NCI-H128 (cell line): ENCODE measurements at regions not wholly inside any gene's neighbourhood (a gene's known extent, or its start where the extent isn't known, plus 50 kb on each side); places are given as distances from the start of the nearest gene placed in this dataset.

ENCODE experiments used
- DNase-seq: peaks from one replicate; lab custom pipeline; 2025; ENCODE audit not compliant: unreplicated experiment; lab: John Stamatoyannopoulos, UW

DNA sequence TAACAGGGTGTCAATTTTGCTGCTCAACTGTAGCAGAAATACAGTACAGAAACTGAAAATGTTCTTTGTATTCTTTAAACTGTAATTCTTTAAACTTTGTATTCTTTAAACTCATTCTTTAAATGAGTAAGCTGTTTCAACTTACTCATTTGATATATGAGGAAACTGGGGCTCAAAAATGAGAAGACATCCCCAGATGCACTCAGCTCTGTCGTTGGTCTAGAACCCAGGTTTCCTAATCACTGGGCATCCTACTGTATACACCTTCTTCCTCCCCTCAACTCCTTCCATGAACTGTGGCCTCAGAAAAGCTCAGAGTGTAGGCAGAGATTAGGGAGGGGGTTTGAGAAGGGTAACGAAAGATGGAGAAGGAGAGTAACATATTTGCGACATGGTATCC lies 136.5 kb upstream of the MAST4 start:
- DNase-seq = no peak

DNA sequence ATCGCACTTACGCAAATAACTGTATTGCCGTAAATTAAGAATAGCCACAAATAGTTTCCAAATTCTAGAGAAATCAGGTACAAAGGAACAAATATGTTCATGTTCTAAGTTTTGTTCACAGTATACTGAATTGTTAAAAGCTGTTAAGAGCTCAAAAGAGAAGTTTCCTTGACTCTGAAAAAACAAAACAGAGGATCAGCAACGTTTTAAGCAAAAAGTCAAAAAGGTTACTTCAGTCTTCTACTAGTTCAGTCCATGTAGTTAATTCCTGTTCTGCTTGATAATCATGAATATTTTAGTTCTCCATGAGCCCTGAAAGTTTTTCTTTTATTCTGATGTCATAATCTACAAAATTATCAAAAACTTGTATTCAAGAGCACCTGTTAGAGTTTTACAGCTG lies 128.6 kb upstream of the MAST4 start:
- DNase-seq = no peak

DNA sequence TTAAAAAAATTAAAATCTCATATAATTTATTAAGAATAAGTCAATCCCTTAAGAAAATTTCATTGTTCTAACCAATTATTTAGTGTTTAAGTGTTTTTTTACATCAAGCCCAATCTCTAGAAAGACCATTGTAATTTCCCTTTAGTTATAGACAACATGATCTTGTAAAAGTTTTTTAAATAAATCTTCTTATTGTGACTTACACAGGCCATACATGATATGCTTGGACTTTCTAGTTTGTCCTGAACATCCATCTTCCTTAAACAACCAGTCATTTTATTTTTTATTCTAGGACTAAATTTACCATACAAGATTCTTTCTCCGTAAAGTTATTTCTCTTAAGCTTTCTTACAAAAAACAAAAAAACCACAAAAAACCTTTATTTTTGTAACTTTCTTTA lies 126.5 kb upstream of the MAST4 start:
- DNase-seq = no peak

DNA sequence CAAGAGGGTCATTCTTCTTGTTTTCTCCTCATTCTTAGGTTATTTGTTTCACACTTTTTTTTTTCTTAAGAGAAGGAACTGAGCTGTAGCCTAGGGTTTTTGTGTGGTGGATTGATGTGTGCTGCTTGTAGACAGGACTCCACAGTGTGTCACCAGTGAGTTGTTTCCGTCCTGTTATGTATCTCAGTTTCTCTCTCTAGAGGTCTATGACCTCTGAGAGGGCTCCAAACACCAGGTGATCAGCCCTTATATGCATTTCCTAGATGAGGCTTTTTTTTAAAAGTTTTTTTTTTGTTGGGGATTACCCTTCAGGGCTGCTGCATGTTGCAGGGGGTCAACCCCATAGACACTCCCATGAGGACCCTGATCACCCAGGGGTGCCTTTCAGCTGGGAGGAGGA lies 124.2 kb upstream of the MAST4 start:
- no peak for DNase-seq

DNA sequence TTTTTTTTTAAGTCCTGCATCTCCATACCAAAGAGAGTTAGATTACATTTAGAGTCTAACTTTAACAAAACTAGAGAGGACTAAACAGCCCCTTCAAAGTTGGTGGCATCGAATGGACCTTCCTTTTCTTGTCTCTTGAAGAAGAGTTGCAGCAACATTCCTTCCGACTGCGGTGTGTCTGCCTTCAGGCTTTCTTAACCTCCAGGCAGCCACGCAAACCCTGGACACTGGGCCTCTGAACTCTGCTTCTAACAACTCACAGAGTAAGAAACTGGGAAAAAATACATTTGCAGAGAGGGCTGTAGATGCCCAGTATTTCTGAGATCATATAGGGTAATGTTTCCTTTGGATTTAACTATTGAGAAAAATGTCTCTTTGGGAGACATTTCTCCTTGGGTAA lies 120.5 kb upstream of the MAST4 start:
- DNase-seq = no peak

DNA sequence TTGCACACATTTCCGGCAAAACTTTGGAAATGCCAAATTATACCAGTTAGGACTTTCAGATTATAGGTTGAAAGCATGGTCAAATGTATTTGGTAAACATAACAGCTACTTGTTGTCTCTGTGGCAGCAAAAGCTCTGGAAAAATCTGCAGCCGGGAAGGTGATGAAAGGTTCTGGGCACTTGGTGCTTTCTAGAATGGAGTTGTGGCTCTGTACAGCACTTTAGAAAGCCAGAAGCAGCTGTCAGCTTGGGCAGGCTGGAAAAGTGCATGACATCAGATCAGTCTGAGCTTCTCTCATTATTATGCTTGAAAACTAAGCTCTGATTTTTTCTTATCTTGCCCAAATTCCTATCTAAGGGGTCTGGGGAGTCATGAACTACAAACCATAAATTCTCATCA lies 118.6 kb upstream of the MAST4 start:
- no peak for DNase-seq

DNA sequence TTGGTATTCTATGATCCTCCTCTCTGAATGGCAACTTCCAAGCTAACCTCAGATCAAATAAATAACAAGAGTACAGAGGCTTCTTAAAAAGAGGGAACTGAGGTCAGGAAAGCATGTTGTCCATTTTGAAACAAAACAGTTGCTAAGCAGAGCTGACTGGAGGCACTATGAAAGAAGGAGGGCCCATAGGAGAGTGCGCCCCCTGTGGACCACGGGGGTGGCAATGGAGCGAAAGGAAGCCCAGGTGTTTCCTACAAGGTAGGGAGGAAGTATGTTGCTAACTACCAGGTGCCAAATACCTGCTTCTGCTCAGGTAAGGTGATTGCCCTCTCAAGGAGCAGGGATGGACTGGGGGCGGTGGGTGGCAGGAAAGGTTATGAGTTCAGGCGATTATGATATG lies 101.8 kb upstream of the MAST4 start:
- DNase-seq = no peak

DNA sequence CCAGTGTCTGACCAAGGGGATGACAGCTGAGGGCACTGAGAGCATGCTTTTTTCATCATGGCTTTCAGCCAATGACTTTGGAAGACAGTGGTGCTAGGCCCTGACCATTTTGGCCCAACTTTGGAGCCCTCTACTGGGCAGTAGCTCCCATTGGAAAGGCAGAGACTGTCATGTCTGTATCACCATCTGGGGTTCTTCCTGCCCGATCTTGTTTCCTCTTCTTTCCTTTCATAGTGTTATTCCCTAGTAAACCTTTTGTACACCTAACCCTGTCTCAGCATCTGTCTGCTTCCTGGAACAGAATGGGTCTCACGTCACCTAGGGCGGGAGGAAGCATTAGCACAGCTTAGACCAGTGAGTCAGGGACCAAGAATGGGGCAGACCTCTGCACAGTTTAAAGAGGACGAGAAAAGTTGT lies 97.4 kb upstream of the MAST4 start:
- no peak for DNase-seq

DNA sequence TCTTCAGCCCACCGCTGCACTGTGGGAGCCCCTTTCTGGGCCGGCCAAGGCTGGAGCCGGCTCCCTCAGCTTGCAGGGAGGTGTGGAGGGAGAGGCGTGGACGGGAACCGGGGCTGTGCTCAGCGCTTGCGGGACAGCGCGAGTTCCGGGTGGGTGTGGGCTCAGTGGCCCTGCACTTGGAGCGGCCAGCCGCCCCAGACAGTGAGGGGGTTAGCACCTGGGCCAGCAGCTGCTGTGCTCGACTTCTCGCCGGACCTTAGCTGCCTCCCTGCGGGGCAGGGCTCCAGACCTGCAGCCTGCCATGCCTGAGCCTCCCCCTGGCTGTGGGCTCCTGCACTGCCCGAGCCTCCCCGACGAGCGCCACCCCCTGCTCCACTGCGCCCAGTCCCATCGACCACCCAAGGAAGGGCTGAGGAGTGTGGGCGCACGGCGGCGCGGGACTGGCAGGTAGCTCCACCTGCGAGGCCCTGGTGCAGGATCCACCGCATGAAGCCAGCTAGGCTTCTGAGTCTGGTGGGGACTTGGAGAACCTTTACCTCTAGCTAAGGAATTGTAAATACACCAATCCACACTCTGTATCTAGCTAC lies 92.9 kb upstream of the MAST4 start:
- DNase-seq = no peak

DNA sequence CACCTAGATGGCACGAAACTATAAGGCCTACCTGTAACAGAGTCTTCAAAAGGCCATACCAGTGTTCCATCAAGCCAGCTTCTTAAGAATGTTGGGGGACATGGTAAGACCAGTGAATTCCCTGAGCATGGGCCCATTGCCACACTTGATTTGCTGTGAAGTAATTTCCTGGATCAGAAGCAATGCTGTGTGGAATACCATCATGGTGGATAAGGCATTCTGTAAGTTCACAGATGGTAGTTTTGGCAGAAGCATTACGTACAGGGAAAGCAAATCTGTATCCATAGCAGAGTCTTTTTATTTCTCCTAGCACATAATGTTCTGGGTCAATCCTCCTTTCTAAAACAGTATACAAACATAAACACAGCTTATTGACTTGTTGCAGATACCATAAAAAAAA lies 89.1 kb upstream of the MAST4 start:
- DNase-seq = no peak

DNA sequence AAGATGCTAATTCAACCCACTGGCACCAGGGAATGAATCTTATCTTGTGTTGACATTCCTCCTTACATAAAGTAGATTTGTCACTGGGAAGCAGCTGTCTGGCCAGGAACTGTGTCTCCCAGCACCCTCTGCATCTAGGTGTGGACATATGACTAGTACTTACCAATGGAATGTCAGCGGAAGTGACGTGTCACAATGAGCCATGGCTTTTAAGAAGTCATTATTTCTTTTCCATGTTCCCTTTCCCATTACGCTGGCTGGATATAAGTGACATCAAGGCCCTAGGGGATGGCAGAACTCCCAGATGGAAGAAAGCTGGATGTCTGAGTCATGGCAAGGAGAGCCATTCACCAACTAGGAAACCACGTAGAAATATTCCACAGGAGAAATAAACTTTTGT lies 84.7 kb upstream of the MAST4 start:
- DNase-seq = no peak

DNA sequence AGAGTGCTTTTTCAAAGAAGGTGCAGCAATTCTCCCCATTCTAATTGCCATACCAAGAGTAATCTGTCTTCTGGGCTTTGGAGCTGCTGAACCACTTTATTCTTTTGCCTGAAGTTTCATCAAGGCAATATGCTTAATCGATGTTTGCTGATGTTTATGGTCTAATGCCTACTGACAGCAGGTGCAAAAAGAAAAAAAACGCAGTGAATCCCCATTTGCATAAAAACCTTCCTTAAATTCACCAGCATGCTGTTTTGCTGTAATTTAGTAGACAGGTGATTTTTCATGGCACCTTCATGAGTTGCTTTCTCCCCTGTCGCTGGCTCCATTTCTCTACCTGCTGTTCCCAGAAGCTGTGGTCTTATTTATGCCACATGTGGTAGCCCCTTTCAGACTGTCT lies 83.1 kb upstream of the MAST4 start:
- DNase-seq = no peak

DNA sequence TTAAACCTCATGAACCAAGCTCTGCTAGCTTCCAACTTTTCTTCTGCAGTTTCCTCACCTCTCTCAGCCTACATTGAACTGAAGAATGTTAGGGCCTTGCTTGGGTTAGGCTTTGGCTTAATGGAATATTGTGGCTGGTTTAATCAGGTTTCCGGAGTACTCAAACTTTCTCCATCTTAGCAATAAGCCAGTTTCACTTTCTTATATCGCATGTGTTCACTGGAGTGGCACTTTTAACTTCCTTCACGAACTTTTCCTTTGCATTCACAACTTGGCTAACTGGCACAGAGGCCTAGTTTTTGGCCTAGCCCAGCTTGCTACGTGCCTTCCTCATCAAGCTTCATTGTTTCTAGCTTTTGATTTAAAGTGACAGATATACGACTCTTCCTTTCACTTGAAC lies 81.0 kb upstream of the MAST4 start:
- no peak for DNase-seq

DNA sequence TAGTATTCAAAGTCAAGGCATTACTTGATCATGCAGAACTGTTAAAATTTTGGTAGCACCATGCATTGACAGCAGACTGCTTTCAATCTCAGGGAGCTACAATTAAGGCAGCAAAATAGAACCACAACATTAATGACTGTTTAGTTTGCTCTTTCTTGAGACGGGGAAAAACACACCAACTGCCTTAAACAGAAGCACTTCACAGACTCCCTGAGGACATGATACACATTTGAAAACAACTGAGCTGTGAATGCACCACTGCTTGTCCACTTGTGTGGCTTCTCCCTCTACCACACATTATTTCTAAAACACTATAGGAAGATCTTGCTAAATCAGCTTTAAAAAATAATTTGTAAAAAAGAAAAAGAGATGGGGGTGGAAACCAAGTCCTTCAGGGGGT lies 79.6 kb upstream of the MAST4 start:
- no peak for DNase-seq

DNA sequence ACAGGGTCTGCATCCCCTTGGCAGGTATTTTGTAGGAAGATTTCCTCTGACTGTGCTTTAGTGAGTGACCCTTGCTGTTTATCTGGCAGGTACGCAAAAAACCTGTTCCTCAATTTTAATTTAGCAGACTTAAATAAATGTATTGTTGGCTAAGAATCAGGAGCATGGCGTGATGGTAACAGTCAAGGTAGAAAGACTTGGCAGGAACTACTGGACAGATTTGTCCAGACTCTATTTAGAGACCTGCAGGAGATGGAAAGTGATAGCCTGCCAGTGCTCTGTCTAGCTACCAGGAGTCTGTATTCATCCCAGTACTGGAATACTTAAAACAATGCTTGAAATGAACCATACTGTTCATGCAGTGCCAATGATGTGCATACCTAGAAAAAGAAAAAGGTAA lies 78.8 kb upstream of the MAST4 start:
- no peak for DNase-seq

DNA sequence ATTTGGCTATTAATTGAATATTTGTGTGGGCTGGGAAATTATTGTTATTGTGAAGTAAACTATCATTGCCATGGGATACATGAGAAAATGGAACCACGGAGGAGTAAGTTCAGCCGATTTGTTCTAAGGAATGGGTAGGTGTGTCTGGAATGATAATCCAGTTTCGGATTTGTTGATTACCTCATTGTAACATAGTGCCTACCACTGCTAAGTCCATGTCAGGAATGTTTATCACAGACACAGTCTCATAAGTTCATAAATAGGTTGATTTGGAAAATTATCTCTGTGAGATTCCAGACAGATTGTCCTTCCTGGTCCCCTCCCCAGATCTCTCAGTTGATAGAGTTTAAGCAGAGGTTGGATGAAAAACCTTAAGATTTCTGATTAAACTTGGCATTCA lies 78.1 kb upstream of the MAST4 start:
- DNase-seq = no peak

DNA sequence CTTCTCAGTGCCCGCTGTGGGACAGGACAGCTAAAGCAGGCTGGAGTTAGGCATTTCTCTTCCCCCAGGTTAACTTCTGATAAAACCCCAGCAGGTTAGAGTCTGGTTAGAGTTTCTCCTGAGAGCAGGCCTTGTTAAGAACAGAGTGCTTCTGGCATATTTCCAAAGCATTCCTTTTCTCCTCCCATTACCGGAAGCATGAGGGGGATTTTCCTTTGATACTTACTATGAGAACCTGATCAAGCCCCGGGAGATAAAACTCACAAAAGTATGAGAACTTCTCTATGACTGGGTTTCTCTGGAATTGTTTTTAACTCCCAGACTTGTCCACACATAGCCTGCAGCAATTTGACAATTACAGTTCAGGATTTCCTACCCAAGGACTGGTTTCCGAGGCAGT lies 77.4 kb upstream of the MAST4 start:
- no peak for DNase-seq

DNA sequence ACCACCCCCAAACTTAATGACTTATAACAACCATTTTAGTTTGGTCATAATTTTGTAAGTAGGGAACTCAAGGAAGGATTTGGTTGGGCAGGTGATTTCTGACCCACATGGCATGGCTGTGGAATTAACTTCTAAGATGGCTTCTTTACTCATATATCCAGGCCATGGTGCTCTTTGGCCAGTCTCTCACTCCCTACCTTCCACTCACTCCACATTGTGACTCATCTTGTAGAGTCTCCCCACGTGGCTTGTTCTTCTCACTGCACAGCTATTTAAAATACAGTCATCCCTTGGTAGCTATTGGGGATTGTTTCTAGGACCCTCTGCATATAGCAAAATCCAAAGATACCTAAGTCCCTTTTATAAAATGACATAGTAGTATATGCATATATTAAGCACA lies 76.6 kb upstream of the MAST4 start:
- DNase-seq = no peak

DNA sequence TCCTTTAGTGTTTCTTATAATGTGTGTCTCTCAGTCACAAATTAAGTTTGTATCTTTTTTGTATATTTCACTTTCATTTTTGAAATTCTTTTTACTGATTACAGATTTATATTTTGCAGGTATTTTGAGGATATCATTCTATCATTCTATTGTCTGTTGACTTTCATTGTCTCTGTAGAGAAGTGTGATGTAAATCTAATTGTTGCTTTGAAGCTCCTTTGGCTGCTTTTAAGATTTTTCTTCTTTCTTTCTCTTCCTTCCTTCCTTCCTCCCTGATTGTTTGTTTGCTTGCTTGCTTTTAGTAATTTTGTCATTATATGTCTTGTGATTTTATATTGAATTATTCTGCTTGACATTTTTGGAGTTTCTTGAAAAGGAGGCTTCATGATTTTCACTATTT lies 75.3 kb upstream of the MAST4 start:
- no peak for DNase-seq

DNA sequence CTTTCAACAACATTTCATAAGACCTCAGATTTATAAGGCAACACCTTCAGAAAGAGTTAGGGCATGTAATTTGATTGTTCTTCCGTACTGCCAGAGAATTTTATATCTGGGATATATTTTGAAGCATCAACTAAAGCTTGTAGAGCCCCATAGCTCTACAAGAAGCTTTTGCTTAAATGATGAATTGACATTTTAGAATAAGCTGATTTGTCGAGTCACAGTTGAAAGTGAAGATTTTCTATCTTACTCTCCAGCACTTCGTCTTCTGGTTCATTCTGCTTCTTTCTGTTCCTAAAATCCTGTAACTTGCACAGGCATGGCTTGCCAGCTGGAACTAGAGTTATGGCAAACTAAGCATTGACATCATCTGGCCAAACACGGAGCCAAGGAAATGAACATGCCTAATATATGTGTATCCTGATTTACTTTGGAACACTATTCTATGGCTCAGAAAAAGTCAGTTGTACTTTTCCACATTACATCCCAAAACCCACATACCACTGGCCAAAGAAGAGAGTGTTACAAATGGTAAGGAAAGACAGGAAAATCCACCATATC lies 68.6 kb upstream of the MAST4 start:
- DNase-seq = no peak

DNA sequence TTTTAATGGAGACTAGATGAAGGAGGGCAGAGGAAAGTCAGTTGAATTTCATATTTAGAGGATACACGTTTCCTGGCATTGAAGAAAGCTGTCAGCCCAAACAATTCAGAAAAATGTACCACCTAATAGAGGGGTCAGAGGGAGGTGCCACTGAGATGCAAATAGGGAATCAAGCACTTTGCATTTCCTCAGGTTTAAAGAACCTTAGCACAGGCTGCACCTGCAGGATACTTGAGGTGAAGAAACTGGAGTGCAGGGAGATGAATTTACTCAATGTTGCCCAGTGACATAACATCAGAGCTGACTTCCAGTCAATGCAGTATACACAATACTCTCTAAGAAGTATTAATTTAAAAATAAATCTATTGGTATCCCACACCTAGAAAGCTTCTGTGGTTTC lies 67.0 kb upstream of the MAST4 start:
- DNase-seq = no peak

DNA sequence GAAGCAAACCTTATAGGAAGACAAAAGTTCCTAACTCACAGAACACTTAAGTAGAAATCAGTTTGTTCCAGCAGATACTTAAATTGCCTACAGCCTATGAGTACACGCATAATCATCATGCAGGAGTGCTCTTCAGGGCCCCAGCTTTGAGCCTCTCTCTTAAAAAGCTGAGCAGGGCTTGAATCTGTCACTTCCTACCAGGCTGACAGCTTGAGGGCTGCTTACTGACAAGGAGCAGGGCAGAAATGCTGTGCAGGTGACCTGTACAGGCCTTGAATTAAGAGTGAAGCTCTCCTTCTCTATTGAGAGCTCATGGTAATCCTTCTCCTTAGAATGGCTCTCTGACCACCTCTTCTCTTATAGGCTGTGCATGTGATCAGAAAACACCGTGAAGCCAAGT lies 66.5 kb upstream of the MAST4 start:
- DNase-seq = no peak

DNA sequence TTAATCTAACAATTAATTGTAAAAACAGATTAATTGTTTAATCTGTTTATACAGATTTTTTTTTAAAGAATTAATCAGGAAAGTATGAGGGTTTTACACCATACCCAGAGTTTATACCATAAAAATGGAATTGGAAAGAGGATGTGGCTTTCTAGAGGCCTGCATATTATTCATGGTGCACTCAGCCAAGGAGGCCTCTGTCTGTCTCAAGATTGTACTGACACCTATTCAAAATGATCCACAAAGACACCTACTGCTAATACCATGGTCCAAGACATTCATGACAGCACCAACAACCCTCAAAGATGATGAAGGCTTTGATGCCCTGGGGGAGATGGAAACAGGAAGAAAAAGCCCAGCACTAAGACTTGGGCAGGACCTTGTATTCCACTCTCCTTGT lies 58.1 kb upstream of the MAST4 start:
- no peak for DNase-seq

DNA sequence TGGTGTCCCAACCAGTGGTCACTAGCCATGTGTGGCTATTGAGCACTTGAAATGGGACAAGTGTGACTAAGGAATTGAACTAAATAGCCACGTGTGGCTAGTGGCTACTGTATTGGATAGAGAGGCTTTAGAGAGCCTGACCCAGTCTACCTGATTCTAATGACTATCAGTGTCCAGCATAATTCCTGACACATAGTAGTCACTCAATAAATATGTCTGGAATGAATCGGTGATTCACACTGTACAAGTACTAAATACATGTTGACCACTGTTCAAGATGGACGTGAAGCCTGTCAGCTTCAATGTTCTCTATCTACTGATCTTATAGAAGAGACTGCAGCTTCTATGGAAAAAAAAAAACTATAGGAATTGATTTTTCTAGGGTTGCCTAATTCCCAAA lies 57.7 kb upstream of the MAST4 start:
- no peak for DNase-seq
